HCT116 (cell line): ENCODE measurements at regions not wholly inside any gene's neighbourhood (a gene's known extent, or its start where the extent isn't known, plus 50 kb on each side); places are given as distances from the start of the nearest gene placed in this dataset.

Experiments used
- CEBPB ChIP-seq: IDR thresholded peaks from 2 replicates; pipeline ENCODE4 v1.6.1; 2012; ENCODE audit warnings: low read depth
- CTCF ChIP-seq, 3 experiments: fragments of 200-600 bp in 1 of 3; sonication (generic) in 1 of 3; IDR thresholded peaks in 2 of 3; conservative IDR thresholded peaks in 1 of 3; 2 replicates each; pipeline ENCODE4 v1.5.1; 2012 to 2017; ENCODE audit warnings: low read depth in 2 of 3, low read length in 2 of 3, antibody characterized with exemption in 1 of 3, borderline replicate concordance in 1 of 3, control low read depth in 1 of 3, mild to moderate bottlenecking in 1 of 3, mixed read lengths in 1 of 3, mixed run types in 1 of 3, moderate library complexity in 1 of 3; ENCODE audit not compliant: insufficient read depth in 1 of 3
- EGR1 ChIP-seq: IDR thresholded peaks from 2 replicates; pipeline ENCODE4 v1.6.1; 2012; ENCODE audit warnings: low read depth
- ELF1 ChIP-seq: IDR thresholded peaks from 2 replicates; pipeline ENCODE4 v1.6.1; 2012; ENCODE audit warnings: low read depth, borderline replicate concordance
- EZH2 ChIP-seq: fragments of 200-600 bp; sonication (generic); IDR thresholded peaks from 2 replicates; pipeline ENCODE4 v1.6.1; 2017; ENCODE audit warnings: antibody characterized with exemption, mixed run types
- EZH2phosphoT487 ChIP-seq: fragments of 200-600 bp; IDR thresholded peaks from 2 replicates; pipeline ENCODE4 v1.6.1; 2018; ENCODE audit warnings: antibody characterized with exemption, borderline replicate concordance
- MAX ChIP-seq: IDR thresholded peaks from 2 replicates; pipeline ENCODE4 v1.6.1; 2012
- POLR2A ChIP-seq: IDR thresholded peaks from 2 replicates; pipeline ENCODE4 v1.7.0; 2011; ENCODE audit warnings: borderline replicate concordance; ENCODE audit not compliant: insufficient read depth, insufficient read length; ENCODE audit errors: extremely low read depth
- RAD21 ChIP-seq: IDR thresholded peaks from 2 replicates; pipeline ENCODE4 v1.6.1; 2012; ENCODE audit warnings: low read depth, mild to moderate bottlenecking
- SP1 ChIP-seq: IDR thresholded peaks from 2 replicates; pipeline ENCODE4 v1.6.1; 2012; ENCODE audit warnings: low read depth
- ZBTB33 ChIP-seq: IDR thresholded peaks from 2 replicates; pipeline ENCODE4 v1.6.1; 2011; ENCODE audit warnings: mild to moderate bottlenecking, low read length, moderate library complexity; ENCODE audit not compliant: insufficient replicate concordance; ENCODE audit errors: extremely low read depth

GRCh38 chr1:239826211-239826610, 265.5 kb upstream of the FMN2 start:
- no peak for TF ChIP-seq CTCF (IDR thresholded peaks at IDR 0.05 in 2 of 3, conservative IDR thresholded peaks at IDR 0.05 in 1 of 3; ENCODE audit: borderline replicate concordance in 1 of 3, insufficient read depth in 1 of 3, low read depth in 2 of 3, low read length in 2 of 3)
- TF ChIP-seq MAX = no peak
- TF ChIP-seq RAD21 = no peak
- TF ChIP-seq POLR2A = no peak
- no peak for TF ChIP-seq EZH2phosphoT487
- no peak for TF ChIP-seq EGR1
- no peak for TF ChIP-seq SP1
- no peak for TF ChIP-seq ZBTB33
- TF ChIP-seq ELF1 = no peak
- TF ChIP-seq EZH2 = no peak
- TF ChIP-seq CEBPB = no peak
